ENCODE measurements at regions not wholly inside any gene's neighbourhood (a gene's known extent, or its start where the extent isn't known, plus 50 kb on each side); places are given as distances from the start of the nearest gene placed in this dataset.

- no peak for DNase-seq
Measured at GRCh38 chr21:24188506-24188905, 1418.8 kb downstream of the MRPL39 start.

DNA sequence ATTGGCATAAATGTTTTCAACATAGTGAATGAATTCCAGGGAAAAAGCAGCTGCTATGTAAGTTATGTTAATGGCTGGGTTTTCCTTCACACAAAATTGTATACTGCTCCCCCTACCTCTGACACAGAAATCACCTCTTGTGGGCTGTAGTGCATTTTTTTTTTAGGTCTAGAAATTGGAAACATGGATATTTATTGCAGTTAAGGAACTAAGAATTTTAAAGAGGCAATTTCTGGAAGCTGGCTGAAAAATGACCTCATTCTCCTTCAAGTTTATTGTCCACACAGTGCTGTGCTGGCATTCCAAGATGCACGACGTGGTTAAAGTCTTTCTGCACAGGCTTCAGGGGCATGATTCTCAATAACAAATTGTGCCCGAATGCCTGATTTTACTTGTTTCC is 1424.2 kb downstream of the MRPL39 start:
- DNase-seq = no peak

GRCh38 chr21:24179110-24179509 is 1428.2 kb downstream of the MRPL39 start:
- DNase-seq = no peak

DNA sequence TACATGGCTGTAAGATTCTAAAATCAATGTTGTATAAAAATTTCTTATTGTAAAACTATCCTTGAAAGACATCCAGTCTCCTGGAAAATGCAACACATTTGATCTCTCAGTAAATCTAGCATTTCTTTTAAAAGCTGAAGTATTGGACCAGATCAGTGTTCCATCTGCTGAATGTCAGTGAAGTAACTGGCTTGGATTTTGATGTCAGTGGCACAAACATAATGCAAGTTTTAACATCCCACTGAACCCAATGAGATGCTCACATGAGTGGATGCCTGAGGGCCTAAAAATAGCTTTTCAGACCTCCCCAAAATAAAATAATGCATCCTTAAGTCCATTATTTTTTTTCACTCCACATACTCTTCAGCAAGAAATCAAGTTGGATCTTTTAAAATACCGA is 1432.2 kb downstream of the MRPL39 start:
- no peak for DNase-seq

DNA sequence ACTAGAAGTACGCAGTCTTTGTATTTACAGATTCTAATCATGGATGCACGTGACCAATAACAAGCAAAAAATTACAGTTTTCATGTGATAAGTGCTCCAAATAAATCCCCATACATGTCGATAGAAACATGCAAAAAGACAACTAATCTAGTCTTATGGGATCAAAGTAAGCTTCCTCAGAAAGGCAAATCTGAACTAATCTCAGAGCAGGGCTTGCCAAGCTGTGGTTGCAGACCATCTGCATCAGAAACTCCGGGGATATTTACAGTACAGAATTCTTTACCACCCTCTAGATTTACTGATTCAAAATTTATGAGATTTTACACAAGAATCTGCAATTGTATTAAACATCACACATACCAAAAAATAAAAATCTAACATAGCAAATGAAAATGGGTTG is 1435.5 kb downstream of the MRPL39 start:
- DNase-seq = no peak

DNA sequence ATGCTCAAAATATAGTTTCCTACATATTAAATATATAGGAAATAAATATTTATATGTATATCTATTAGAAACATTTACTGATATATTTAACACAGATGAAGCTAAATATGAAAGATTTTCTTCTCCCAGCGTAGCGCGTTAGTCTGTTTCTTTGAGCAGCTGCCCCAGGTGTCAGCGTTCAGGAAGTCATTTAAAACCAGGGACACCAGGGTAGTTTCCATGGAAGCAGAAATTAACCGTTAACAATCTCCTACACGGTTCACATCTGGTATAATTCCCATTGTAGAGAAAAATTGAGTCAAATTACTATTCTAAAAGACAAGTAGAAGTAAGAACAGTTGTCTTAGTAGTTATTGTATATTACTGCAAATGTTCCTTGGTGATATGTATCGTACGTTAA is 1443.7 kb downstream of the MRPL39 start:
- no peak for DNase-seq

DNA sequence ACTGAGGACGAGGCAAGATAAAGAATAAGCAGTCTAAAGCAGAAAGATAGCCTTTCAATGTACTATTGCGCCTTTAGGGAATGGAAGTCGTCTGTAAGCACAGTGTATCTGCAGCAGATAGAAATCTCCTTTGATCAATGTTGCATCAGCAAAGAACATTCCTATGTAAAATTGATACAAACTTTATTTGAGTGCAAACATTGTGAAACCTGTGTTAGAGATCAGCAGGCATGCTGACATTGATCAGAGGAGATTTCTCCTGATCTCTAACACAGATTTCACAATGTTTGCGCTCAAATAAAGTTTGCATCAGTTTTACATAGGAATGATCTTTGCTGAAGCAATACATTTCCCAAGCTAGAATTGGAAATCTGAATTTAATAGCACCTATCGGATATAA is 1446.8 kb downstream of the MRPL39 start:
- no peak for DNase-seq

DNA sequence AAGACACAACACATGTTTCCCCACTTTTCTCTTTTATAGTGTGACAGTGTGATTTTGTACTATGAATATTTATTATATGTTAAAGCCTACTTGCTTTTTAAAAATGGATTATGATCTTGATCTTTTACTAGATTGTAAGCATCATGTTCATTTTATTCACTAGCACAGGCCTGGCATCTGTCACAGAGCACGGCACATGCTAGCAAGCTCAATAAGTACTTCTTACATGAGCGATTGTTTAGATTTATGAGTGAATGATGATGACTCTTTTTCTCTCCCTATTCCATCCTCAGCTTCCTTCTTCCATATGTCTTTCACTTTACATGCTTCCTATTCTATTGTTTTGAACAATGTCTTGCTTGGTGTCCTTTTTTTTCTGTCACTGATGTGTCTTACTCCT is 1454.1 kb downstream of the MRPL39 start:
- no peak for DNase-seq

GRCh38 chr21:24150753-24151152 is 1456.5 kb downstream of the MRPL39 start:
- DNase-seq = no peak

- DNase-seq = no peak
Measured at GRCh38 chr21:24148461-24148860, 1458.8 kb downstream of the MRPL39 start.

- no peak for DNase-seq
Measured at GRCh38 chr21:24147674-24148073, 1459.6 kb downstream of the MRPL39 start.

- no peak for DNase-seq
Measured at GRCh38 chr21:24131056-24131455, 1476.2 kb downstream of the MRPL39 start.

GRCh38 chr21:24127651-24128050 is 1479.6 kb downstream of the MRPL39 start:
- DNase-seq = no peak

DNA sequence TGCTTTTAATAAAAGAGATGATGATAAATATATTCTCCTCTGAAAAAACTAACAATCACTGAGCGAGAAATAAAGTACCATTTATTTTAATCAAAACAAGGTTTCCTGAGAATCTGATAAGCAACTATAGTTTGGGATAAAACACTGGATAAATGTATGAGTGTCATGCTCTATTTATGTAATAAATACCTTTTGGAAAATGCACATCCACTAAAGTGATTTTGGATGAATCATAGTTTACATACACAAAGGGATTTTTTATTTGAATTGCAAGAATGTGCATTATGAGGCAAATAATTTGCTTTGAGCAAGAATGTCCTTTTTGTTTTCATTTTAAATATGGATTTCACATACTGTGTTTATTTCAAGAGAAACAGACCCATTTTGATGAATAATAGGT is 1483.5 kb downstream of the MRPL39 start:
- no peak for DNase-seq

DNA sequence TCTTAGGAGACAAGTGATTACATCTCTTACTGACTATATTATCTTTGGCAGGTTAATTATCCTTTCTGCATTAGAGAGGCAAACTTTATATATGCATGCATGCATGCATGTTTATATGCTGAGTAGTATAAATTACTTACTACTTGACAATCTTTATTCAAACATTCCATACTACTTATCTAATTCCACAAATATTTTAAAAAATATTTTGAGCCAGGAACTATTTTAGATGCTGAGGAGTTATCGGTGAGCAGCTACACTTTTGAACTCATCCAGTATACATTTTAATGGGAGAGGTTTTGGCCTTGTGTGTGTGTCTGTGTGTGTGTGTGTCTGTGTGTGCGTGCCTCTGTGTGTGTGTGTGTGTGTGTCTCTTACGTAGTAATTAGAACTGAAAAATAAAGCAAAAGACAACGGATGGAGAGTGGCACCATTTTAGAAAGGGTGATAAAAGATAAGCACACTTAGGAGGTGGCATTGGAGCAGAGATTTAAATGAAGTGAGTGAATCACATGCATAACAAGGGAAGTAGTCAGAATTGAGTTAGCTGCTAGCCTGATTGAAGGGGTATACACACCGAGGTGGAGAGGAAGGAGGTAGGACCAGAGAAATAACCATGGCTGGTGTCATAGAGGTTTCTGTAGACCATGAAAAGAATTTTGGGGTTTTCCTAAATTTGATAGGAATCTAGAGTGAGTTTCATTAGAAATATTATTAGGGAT is 1488.4 kb downstream of the MRPL39 start:
- no peak for DNase-seq

DNA sequence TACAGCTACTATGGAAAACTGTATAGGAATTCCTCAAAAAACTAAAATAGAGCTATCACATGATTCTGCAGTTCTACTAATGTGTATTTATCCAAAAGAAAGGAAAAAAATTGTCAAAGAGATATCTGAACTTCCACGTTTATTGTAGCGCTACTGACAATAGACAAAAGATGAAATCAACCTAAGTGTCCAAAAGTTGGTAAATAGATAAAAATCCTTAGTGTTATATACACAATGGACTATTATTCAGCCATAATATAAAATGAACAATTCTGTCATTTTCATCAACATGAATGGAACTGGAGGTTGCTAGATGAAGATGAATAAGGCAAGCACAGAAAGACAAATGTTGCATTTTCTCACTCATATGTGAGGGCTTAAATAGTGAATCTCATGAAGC is 1492.1 kb downstream of the MRPL39 start:
- DNase-seq = no peak

DNA sequence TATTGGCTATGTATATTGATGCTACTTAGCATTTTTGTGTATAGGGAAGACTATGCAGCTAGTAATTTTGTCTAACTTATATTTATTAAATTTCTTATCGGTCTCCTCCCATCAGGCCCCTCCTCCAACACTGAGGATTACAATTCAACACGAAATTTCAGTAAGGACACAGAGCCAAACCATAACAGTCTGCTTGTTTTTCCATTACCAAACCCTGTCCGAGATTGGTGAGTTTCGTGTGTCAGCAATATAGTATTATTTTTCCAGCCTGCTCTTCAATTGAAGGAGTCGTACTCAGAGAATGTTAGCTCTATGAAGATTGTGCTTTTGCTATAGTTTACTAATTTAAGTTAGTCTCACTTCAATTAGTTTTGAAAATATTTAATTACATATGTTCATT is 1495.3 kb downstream of the MRPL39 start:
- no peak for DNase-seq

DNA sequence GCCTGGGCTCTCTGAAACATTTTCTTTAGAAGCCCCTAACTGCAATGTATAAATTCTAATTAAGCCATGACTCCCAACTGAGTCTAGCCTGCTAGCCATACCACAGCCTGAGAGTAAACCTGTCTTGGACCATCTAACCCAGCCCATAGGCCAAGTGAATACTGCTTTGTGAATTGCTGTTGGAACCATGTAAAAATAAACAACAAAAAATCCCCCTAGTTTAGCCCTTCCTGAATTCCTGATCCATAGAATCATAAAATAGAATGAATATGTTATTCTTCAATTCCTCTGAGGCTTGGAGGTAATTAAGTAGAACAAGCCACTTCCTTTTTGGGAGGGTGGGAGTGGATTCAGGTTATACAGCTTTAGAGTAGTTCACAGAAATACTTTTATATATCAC is 1496.4 kb downstream of the MRPL39 start:
- no peak for DNase-seq

GRCh38 chr21:24097181-24097580 is 1510.1 kb downstream of the MRPL39 start:
- DNase-seq = no peak

- no peak for DNase-seq
Measured at GRCh38 chr21:24096651-24097050, 1510.6 kb downstream of the MRPL39 start.

- no peak for DNase-seq
Measured at GRCh38 chr21:24093032-24093431, 1514.2 kb downstream of the MRPL39 start.

DNA sequence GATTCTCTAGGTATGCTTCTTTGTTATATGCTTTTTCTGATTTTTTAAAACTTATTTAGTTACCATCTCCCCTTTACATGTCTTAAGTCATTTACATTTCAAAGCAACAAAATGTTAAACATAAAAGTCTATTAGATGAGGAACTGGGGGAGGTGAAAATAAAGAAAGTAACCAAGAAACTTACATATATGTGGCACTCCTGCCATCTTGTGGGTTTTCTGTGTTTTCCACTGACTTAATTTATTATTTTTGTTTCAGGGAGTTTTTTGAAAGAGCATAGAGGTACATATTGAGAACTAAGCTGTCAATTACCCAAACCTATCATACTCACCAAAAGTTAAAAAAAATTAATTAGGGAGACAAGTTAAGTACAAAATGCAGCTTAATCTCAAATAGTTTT is 1531.1 kb downstream of the MRPL39 start:
- no peak for DNase-seq

- no peak for DNase-seq
Measured at GRCh38 chr21:24055696-24056095, 1551.6 kb downstream of the MRPL39 start.

GRCh38 chr21:24050231-24050630 is 1557.0 kb downstream of the MRPL39 start:
- DNase-seq = no peak

- no peak for DNase-seq
Measured at GRCh38 chr21:24046829-24047443, 1560.3 kb downstream of the MRPL39 start.

Data from NCI-H510A treated with DMSO at 0.1 percent for 48 hours (cell line).